SHP77 (cell line): ENCODE measurements at regions not wholly inside any gene's neighbourhood (a gene's known extent, or its start where the extent isn't known, plus 50 kb on each side); places are given as distances from the start of the nearest gene placed in this dataset.

Source experiments
- DNase-seq, 2 experiments: peaks; one replicate each; lab custom pipeline; 2025; lab: John Stamatoyannopoulos, UW

- no peak for DNase-seq
Observed at GRCh38 chr2:180208841-180209240, 201.7 kb upstream of the CWC22 start.

- no peak for DNase-seq
Observed at GRCh38 chr2:180205621-180206235, 198.6 kb upstream of the CWC22 start.

DNA sequence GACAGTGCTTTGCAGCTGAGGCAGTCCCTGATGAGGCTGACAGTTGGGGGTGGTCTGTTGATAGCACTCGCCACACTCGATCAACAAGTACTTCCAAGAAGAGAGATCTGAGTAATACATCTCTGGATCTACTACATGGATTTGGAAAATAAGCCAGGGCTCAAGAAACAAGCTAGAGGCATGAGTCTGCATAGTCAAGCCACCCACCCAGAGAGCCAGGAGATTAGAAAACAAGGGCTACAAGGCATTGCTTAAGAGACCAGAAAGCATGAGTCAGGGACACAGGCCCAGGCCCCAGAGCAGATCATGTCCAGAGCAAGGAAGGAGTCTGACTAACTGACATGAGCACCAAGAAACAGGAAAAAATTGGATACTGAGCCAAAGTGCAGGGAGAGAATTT is 196.9 kb upstream of the CWC22 start:
- no peak for DNase-seq

GRCh38 chr2:180202467-180202951 is 195.4 kb upstream of the CWC22 start:
- no peak for DNase-seq

DNA sequence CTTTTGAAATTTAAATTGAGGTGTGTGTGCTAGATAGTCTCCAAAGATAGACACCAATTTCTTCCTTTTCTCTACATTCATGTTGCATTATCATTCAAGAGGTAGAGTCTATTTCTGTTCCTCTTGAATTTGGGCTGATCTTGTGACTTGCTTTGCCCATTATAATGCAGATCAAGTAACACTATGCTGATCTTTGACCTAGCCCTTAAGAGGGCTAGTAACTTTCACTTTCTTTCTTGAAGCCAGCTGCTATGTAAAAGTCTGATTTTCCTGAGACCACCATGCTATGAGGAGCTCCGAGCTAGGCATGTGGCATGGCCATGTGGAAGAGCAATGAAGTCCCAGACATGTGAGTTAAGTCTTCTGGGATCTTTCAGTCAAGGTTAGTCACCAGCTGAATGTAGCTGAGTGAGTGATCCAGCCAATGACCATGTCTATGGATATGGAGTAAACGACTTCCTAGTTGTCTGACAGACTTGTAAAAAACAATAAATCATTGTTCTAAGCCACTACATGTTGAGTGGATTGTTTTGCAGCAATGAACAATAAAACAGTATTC is 189.4 kb upstream of the CWC22 start:
- DNase-seq = no peak

DNA sequence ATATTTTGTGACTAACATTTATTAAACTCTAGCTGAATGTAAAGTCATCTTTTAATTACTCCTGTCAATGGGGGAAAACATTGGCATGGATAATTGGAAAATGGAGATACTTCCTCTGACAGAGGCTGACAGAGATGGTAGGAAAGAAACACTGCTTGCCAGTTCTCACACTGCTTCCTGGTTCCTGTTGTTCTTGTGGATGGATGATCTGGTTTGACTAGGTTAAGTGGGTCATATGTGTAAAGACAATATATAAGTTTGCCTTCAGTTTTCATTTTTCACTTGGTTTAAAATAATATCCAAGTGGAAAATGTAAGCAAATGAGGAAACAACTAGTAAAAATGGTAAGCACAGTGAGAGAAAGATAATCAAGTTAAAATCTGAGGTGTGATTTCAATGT is 188.8 kb upstream of the CWC22 start:
- no peak for DNase-seq

DNA sequence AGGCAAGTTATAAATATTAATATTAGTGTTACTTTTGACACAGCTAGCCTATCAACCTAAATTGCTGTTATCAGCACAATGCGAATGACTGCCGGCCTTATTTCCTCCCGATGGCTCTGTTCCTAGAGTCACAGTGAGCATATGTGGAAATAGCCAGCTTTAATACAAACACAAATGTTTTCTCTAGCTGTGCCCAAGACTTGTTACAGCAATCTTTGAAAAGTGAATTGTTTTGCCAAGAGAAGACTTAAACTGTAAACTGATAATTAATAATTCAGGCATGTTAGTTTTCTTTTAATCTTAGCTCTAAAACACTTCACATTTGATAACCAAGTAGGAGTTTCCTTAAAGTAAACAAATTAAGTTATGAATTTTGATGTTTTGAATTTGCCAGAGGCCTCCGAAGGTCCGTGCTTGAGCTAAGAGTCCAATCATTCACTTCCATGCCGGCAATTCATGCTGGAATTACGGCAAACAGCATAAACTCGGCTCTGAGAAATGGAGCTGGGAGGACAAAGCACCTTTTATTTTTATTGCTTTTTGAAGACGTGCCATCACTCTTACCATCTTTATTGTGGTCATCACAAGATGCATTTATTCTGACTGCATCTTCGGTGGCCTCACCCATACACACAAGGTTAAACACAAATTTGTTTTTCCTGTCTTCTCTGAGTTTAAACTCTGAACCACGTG is 184.5 kb upstream of the CWC22 start:
- no peak for DNase-seq

DNA sequence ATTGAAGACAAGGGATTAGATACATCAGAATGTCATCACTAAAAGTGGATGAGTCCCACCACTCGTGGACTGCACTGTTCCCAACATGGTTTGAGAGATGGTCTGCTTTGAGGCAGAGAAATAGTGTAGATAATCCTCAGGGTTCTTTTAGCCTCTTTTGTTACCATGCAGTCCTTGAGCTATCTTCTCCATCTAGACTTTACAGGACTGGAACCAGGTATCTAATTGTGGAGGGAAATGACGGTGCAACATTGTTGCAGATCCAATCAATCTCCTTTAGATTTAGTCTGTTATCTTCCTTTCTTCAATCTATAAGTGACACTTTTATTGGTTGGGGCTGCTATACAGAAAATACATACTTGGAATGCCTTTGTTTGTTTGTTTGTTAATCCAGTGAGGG is 183.8 kb upstream of the CWC22 start:
- no peak for DNase-seq

GRCh38 chr2:180187611-180188010 is 180.5 kb upstream of the CWC22 start:
- DNase-seq = no peak

- no peak for DNase-seq
Observed at GRCh38 chr2:180184506-180184905, 177.4 kb upstream of the CWC22 start.

DNA sequence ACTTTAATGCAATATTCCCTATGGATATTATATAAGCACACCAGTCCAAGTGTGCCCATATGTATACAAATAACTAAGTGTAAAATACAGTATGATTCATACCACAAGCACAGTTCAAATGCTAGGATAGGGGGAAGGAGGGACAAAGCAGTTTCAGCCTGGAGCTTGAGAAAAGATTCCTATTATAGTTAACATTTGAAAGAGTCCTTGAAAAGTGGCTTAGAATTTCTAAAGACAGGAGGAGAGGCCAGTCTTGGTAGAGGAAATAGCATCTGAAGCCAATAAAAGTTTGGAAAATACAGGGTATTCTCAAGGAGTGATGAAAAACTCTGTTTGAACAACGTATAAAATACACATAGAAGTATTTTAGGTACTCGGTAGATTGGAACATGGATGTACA is 173.4 kb upstream of the CWC22 start:
- DNase-seq = no peak

DNA sequence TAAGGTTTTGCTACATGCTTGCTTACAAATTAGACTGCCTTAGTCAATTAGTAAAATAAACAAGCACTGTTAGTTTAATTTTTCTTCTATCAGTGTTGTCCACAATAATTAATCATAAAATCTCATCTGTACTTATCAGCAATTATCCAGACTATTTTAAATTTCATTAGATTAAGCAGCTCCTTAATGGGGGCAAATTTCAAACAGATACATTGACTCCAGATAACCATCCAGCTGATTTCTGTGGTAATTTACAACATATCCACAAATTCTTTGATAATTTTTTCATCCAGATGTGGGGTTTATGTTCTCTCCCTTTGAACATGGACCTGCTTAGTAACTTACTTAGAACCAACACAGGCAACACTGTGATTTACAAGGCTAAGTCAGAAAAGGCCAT is 170.4 kb upstream of the CWC22 start:
- no peak for DNase-seq

- no peak for DNase-seq
Observed at GRCh38 chr2:180175736-180176135, 168.6 kb upstream of the CWC22 start.

GRCh38 chr2:180174580-180174979 is 167.5 kb upstream of the CWC22 start:
- no peak for DNase-seq

DNA sequence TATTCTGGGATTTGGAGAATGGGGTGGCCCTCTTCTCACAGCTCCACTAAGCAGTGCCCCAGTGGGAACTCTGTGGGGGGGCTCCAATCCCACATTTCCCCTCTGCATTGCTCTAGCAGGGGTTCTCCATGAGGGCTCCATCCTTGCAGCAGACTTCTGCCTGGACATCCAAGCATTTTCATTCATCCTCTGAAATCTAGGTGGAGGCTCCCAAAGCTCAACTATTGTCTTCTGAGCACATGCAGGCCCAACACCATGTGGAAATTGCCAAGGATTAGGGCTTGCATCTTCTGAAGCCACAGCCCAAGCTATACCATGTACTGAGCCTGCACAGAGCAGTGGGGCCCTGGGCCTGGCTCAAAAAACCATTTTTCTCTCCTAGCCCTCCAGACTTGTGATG is 162.4 kb upstream of the CWC22 start:
- no peak for DNase-seq

- no peak for DNase-seq
Observed at GRCh38 chr2:180161415-180161814, 154.3 kb upstream of the CWC22 start.

DNA sequence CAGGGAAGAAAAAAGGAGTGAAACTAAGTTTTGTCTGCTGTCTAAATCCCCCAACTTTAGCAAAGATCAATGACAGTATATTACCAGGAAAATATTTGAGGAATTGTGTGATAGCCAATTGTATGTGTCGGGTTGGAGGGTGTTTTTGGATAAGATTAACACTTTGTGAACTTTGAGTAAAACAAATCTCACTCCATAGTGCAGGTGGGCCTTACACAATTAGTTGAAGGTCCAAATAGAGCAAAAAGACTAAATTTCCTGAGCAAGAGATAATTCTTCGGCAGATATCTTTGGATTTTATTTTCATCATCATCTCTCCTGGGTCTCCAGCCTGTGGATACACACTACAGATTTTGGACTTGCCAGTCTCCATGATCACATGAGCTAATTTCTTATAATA is 152.8 kb upstream of the CWC22 start:
- DNase-seq = no peak

GRCh38 chr2:180158961-180159360 is 151.9 kb upstream of the CWC22 start:
- DNase-seq = no peak

DNA sequence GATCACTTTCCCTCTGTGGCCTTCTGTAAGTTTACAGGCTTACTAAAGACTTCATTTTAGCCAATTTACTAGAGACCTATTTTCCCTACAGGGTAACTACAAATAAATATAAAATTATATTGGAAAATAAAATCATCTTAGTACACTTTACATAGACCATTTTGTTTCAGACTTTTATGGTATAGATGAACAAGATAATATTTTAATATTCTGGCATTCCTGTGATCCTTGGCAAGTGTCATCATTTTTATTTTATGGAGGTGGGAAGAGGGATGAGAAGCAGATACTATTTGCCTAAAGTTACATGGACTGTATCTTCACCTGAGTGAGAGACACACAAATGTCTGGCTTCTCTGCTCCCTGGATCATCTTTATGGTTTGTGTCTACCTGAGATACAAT is 149.6 kb upstream of the CWC22 start:
- no peak for DNase-seq

DNA sequence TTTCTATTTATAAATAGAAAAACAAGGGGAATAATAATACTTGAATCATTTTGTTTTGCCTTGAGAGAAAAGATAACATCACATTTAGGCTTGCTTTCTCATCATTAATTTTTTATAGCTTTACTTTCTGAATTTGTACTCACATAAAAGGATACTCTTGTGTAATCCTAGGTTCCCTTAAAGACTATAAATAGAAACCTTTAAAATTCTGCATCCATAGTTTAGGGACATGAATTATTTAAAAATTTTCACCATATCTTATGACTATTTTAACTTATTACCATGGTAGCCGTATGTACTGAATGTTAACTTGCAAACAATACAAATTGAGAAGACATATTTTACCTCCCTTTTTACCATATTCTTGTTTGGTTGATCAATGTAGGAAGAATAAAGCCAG is 143.5 kb upstream of the CWC22 start:
- DNase-seq = no peak

- no peak for DNase-seq
Observed at GRCh38 chr2:180146541-180146940, 139.4 kb upstream of the CWC22 start.

GRCh38 chr2:180146114-180146513 is 139.0 kb upstream of the CWC22 start:
- no peak for DNase-seq

GRCh38 chr2:180145163-180145562 is 138.1 kb upstream of the CWC22 start:
- DNase-seq = no peak

DNA sequence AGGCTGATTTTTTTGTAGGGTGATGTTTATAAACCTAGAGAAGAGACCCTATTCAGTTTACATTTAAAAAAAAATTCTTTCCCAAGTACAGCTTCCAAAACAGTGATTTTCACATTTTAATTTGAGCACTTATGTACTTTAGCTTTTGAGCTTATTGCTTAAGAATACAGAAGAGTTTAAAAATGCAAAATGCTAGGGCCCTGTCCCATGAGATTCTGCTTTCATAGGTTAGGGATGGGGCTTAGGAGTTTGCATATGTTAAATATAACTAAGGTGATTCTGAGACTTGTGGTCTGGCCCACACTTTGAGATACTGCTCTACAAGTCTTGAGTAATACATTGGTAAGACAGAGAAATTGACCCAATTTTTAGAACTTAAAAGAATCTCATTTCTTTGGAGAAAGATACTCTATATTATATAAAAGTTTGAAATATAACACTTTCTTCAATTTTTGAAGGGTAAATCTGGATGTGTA is 137.3 kb upstream of the CWC22 start:
- no peak for DNase-seq
